HUDEP-2 (cell line): ENCODE measurements at regions not wholly inside any gene's neighbourhood (a gene's known extent, or its start where the extent isn't known, plus 50 kb on each side); places are given as distances from the start of the nearest gene placed in this dataset.
"Not testable (repeated sequence)": the region's sequence is repeated elsewhere in the genome, so short reads cannot be mapped to it uniquely, and the experiment has no call there.

Experiments
- DNase-seq, 76 experiments: peaks; one replicate each; lab custom pipeline; 2025; ENCODE audit not compliant: unreplicated experiment in 76 of 76; lab: John Stamatoyannopoulos, UW

GRCh38 chr18:39344487-39344886 is 1778.9 kb upstream of the CELF4 start:
- DNase-seq, result no peak

- DNase-seq, result no peak
Observed at GRCh38 chr18:39341129-39341528, 1775.5 kb upstream of the CELF4 start.

GRCh38 chr18:39340418-39340817 is 1774.8 kb upstream of the CELF4 start:
- no peak for DNase-seq

- DNase-seq, result no peak
Observed at GRCh38 chr18:39329496-39330275, 1764.1 kb upstream of the CELF4 start.

- DNase-seq, result no peak
Observed at GRCh38 chr18:39326772-39327171, 1761.2 kb upstream of the CELF4 start.

- no peak for DNase-seq
Observed at GRCh38 chr18:39325973-39326372, 1760.4 kb upstream of the CELF4 start.

GRCh38 chr18:39319141-39319540 is 1753.5 kb upstream of the CELF4 start:
- DNase-seq, result no peak

- DNase-seq, result no peak
Observed at GRCh38 chr18:39318462-39318861, 1752.9 kb upstream of the CELF4 start.

- DNase-seq, result no peak
Observed at GRCh38 chr18:39318008-39318407, 1752.4 kb upstream of the CELF4 start.

GRCh38 chr18:39314595-39314994 is 1749.0 kb upstream of the CELF4 start:
- DNase-seq, result no peak

- no peak for DNase-seq
Observed at GRCh38 chr18:39313992-39314391, 1748.4 kb upstream of the CELF4 start.

- no peak for DNase-seq
Observed at GRCh38 chr18:39311111-39311712, 1745.6 kb upstream of the CELF4 start.

- not testable (repeated sequence) for DNase-seq
Observed at GRCh38 chr18:39308931-39309521, 1743.4 kb upstream of the CELF4 start.

- peak in 13 of 76 experiments; percentile 0 to 51 (median 10) for DNase-seq
Observed at GRCh38 chr18:39305766-39306165, 1740.2 kb upstream of the CELF4 start.

GRCh38 chr18:39302481-39302880 is 1736.9 kb upstream of the CELF4 start:
- no peak for DNase-seq

GRCh38 chr18:39299152-39299551 is 1733.6 kb upstream of the CELF4 start:
- no peak for DNase-seq

- DNase-seq, result no peak
Observed at GRCh38 chr18:39297225-39297624, 1731.6 kb upstream of the CELF4 start.

- DNase-seq, result no peak
Observed at GRCh38 chr18:39296293-39296888, 1730.8 kb upstream of the CELF4 start.

- DNase-seq, result no peak
Observed at GRCh38 chr18:39276764-39277163, 1711.2 kb upstream of the CELF4 start.

GRCh38 chr18:39274535-39274934 is 1708.9 kb upstream of the CELF4 start:
- DNase-seq, result no peak

- DNase-seq, result no peak
Observed at GRCh38 chr18:39272230-39272629, 1706.6 kb upstream of the CELF4 start.

GRCh38 chr18:39271654-39272053 is 1706.1 kb upstream of the CELF4 start:
- no peak for DNase-seq
